K562 (cell line): ENCODE measurements at regions not wholly inside any gene's neighbourhood (a gene's known extent, or its start where the extent isn't known, plus 50 kb on each side); places are given as distances from the start of the nearest gene placed in this dataset.

Experiments
- ATAC-seq: fragments of 200-7000 bp; cut with Tn5 transposase; 3 replicates; pipeline ENCODE4 v1.9.1; 2020; ENCODE audit warnings: moderate library complexity
- BruUV-seq: library from RNA; stranded (reverse); fragments of 400-500 nt; replicated peaks from 2 replicates; lab custom pipeline; 2021; lab: Mats Ljungman, UMichigan
- CTCF ChIA-PET: fragments of 300-600 bp; formaldehyde crosslinking; extraction: SDS; loops from one replicate; lab custom pipeline; 2021; ENCODE audit warnings: low intra/inter-chr PET ratio; lab: Yijun Ruan, JAX
- POLR2A ChIA-PET: fragments of 300-600, 350-650 bp; sonication (Branson Sonifier 250); formaldehyde crosslinking; extraction: SDS; loops from one replicate; lab custom pipeline; 2021; ENCODE audit warnings: antibody characterized with exemption, inconsistent platforms; lab: Yijun Ruan, JAX
- DNase-seq, 4 experiments: peaks; one replicate each; pipeline versions ENCODE4 v3.0.0 to v3.0.0-alpha.2; 2011 to 2018; ENCODE audit warnings: low spot score in 3 of 4, mixed read lengths in 3 of 4; ENCODE audit errors: extremely low read depth in 1 of 4
- FAIRE-seq: peaks from 2 replicates; lab custom pipeline; 2011; peaks lifted over from hg19 to GRCh38; lab: Jason Lieb, UNC
- H2AFZ ChIP-seq: 2 replicates; pipeline ENCODE4 v1.6.0; 2011; ENCODE audit warnings: low read depth, low read length, control low read depth, inconsistent platforms
- H3K27ac ChIP-seq: fragments of 200-600 bp; 3 replicates; pipeline ENCODE4 v1.8.0; 2011; ENCODE audit warnings: low read depth, mild to moderate bottlenecking, control low read depth, inconsistent platforms, low read length, moderate library complexity, mixed read lengths; ENCODE audit errors: extremely low read depth
- H3K27me3 ChIP-seq, 2 experiments: fragments of 300-600 bp in 1 of 2; 2 replicates in 1 of 2; 3 replicates in 1 of 2; pipeline versions ENCODE4 v1.6.0 to v1.8.0; 2011; ENCODE audit warnings: inconsistent platforms in 2 of 2, low read length in 2 of 2, mild to moderate bottlenecking in 1 of 2, mixed read lengths in 1 of 2, moderate library complexity in 1 of 2; ENCODE audit not compliant: control insufficient read depth in 2 of 2, insufficient read depth in 2 of 2
- H3K36me3 ChIP-seq: fragments of 300-600 bp; 3 replicates; pipeline ENCODE4 v1.8.0; 2011; ENCODE audit warnings: mild to moderate bottlenecking, low read length, inconsistent platforms; ENCODE audit not compliant: control insufficient read depth, insufficient read depth
- H3K4me1 ChIP-seq, 2 experiments: fragments of 200-600 bp in 1 of 2; replicated peaks in 1 of 2; 2 replicates in 1 of 2; 3 replicates in 1 of 2; pipeline versions ENCODE4 v1.5.1 to v1.8.0; 2011; ENCODE audit warnings: inconsistent platforms in 2 of 2, low read length in 2 of 2, mild to moderate bottlenecking in 1 of 2, mixed read lengths in 1 of 2, moderate library complexity in 1 of 2; ENCODE audit not compliant: control insufficient read depth in 2 of 2, insufficient read depth in 2 of 2
- H3K4me2 ChIP-seq: 2 replicates; pipeline ENCODE4 v1.6.1; 2011; ENCODE audit warnings: low read length, control low read depth, inconsistent platforms, mixed read lengths; ENCODE audit not compliant: insufficient read depth
- H3K4me3 ChIP-seq: fragments of 200-600 bp; sonication (generic), shearing (Covaris generic); 2 replicates; pipeline ENCODE4 v1.5.1; 2016; ENCODE audit warnings: control low read depth, inconsistent platforms
- H3K79me2 ChIP-seq: fragments of 200-600 bp; 3 replicates; pipeline ENCODE4 v1.8.0; 2011; ENCODE audit warnings: low read length, inconsistent platforms; ENCODE audit not compliant: control insufficient read depth, insufficient read depth
- H3K9ac ChIP-seq, 2 experiments: 2 replicates each; pipeline versions ENCODE4 v1.6.0 to v1.6.1; 2011; ENCODE audit warnings: low read depth in 2 of 2, low read length in 2 of 2, control low read depth in 1 of 2, inconsistent platforms in 1 of 2, mild to moderate bottlenecking in 1 of 2, mixed read lengths in 1 of 2; ENCODE audit not compliant: insufficient read depth in 1 of 2
- H3K9me1 ChIP-seq: one replicate; pipeline ENCODE4 v1.6.0; 2011; ENCODE audit warnings: inconsistent platforms, mild to moderate bottlenecking, low read length, moderate library complexity; ENCODE audit not compliant: control insufficient read depth, insufficient read depth
- H3K9me3 ChIP-seq: replicated peaks from 2 replicates; pipeline ENCODE4 v1.5.1; 2011; ENCODE audit warnings: low read depth, low read length, inconsistent platforms; ENCODE audit not compliant: control insufficient read depth, insufficient read depth
- H4K20me1 ChIP-seq: replicated peaks from 2 replicates; pipeline ENCODE4 v1.6.1; 2011; ENCODE audit warnings: low read length, inconsistent platforms, mixed read lengths; ENCODE audit not compliant: control insufficient read depth, insufficient read depth
- AFF4 ChIP-seq: sonication (generic); formaldehyde crosslinking; IDR thresholded peaks from 2 replicates; pipeline ENCODE4 v1.8.0; 2023; ENCODE audit warnings: mild to moderate bottlenecking, missing genetic modification reagents
- DMBX1 ChIP-seq: fragments of 250-450 bp; sonication (Bioruptor Pico); IDR thresholded peaks from 2 replicates; pipeline ENCODE4 v1.8.0; 2022; ENCODE audit warnings: inconsistent platforms, mild to moderate bottlenecking, moderate library complexity, borderline replicate concordance
- ETS2 ChIP-seq: IDR thresholded peaks from 2 replicates; pipeline ENCODE4 v1.6.1; 2016; ENCODE audit warnings: borderline replicate concordance, missing genetic modification characterization, mild to moderate bottlenecking, moderate library complexity, missing compliant biosample characterization; ENCODE audit not compliant: poor library complexity, severe bottlenecking
- GTF2E2 ChIP-seq: fragments of 200-800 bp; sonication (Bioruptor generic); IDR thresholded peaks from 2 replicates; pipeline ENCODE4 v1.6.1; 2016; ENCODE audit warnings: missing genetic modification characterization, missing compliant biosample characterization
- KDM4B ChIP-seq, 2 experiments: fragments of 450-650 bp in 1 of 2; sonication (generic) in 1 of 2; IDR thresholded peaks; 2 replicates each; pipeline ENCODE4 v1.6.1; 2016 to 2017; ENCODE audit warnings: borderline replicate concordance in 2 of 2, antibody characterized with exemption in 1 of 2, low read depth in 1 of 2, mild to moderate bottlenecking in 1 of 2
- KHSRP ChIP-seq: fragments of 450-650 bp; IDR thresholded peaks from 2 replicates; pipeline ENCODE4 v1.6.1; 2017
- ZNF217 ChIP-seq: sonication (generic); formaldehyde crosslinking; IDR thresholded peaks from 2 replicates; pipeline ENCODE4 v1.8.0; 2022; ENCODE audit warnings: mild to moderate bottlenecking, missing genetic modification reagents
- ZNF766 ChIP-seq: fragments of 200-800 bp; sonication (Bioruptor generic); conservative IDR thresholded peaks from 2 replicates; pipeline ENCODE4 v1.6.1; 2016; ENCODE audit warnings: missing genetic modification characterization, missing compliant biosample characterization
- WGBS: fragments of 100-300 bp; shearing (Covaris generic); methylation state at CpG from one replicate; pipeline ENCODE4 v1.1.6; 2016; ENCODE audit warnings: low coverage, mixed read lengths; ENCODE audit not compliant: insufficient coverage; ENCODE audit errors: missing lambda C conversion rate; 5-methylcytosine and 5-hydroxymethylcytosine counted together
- in situ Hi-C: fragments of 300-500 bp; cut with MboI; formaldehyde crosslinking; loops from 4 replicates; pipeline ENCODE4 v1.15.0; 2018; ENCODE audit warnings: inconsistent platforms, mixed read lengths
- intact Hi-C: fragments of 100-400 bp; cut with micrococcal nuclease; formaldehyde crosslinking; loops from 2 replicates; pipeline ENCODE4 v1.14.2; 2022
- TF ChIP-seq, protein P1 (sequence below): fragments of 250-450 bp; sonication (Bioruptor Pico); IDR thresholded peaks from 2 replicates; pipeline ENCODE4 v1.4.0; 2020; ENCODE audit warnings: mild to moderate bottlenecking, moderate library complexity
- TF ChIP-seq, protein P2 (sequence below), 2 experiments: IDR thresholded peaks; 2 replicates each; pipeline ENCODE4 v1.6.1; 2012; ENCODE audit warnings: improper control_type of control experiment in 2 of 2, low read depth in 2 of 2, low read length in 2 of 2, borderline replicate concordance in 1 of 2

GRCh38 chr19:28453420-28453819, 759.5 kb downstream of the UQCRFS1 start:
- TF ChIP-seq AFF4 (CRISPR knock-in tag) (no peak), ETS2 (tag) (no peak), KDM4B (IDR thresholded peaks at IDR 0.05; ENCODE audit: borderline replicate concordance in 2 of 2, low read depth in 1 of 2) (no peak), ZNF766 (no peak), KHSRP (no peak), GTF2E2 (tag) (no peak), DMBX1 (CRISPR knock-in tag) (no peak), ZNF217 (CRISPR knock-in tag) (no peak)
- TF ChIP-seq, protein P1, sequence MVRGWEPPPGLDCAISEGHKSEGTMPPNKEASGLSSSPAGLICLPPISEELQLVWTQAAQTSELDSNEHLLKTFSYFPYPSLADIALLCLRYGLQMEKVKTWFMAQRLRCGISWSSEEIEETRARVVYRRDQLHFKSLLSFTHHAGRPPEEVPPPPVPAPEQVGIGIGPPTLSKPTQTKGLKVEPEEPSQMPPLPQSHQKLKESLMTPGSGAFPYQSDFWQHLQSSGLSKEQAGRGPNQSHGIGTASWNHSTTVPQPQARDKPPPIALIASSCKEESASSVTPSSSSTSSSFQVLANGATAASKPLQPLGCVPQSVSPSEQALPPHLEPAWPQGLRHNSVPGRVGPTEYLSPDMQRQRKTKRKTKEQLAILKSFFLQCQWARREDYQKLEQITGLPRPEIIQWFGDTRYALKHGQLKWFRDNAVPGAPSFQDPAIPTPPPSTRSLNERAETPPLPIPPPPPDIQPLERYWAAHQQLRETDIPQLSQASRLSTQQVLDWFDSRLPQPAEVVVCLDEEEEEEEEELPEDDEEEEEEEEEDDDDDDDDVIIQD (CRISPR knock-in tag): no peak
- TF ChIP-seq, protein P2, sequence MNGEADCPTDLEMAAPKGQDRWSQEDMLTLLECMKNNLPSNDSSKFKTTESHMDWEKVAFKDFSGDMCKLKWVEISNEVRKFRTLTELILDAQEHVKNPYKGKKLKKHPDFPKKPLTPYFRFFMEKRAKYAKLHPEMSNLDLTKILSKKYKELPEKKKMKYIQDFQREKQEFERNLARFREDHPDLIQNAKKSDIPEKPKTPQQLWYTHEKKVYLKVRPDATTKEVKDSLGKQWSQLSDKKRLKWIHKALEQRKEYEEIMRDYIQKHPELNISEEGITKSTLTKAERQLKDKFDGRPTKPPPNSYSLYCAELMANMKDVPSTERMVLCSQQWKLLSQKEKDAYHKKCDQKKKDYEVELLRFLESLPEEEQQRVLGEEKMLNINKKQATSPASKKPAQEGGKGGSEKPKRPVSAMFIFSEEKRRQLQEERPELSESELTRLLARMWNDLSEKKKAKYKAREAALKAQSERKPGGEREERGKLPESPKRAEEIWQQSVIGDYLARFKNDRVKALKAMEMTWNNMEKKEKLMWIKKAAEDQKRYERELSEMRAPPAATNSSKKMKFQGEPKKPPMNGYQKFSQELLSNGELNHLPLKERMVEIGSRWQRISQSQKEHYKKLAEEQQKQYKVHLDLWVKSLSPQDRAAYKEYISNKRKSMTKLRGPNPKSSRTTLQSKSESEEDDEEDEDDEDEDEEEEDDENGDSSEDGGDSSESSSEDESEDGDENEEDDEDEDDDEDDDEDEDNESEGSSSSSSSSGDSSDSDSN (IDR thresholded peaks at IDR 0.05; ENCODE audit: borderline replicate concordance in 1 of 2, low read depth in 2 of 2, low read length in 2 of 2): no peak
- intact Hi-C loops: no loop called here
- FAIRE-seq (no peak), ATAC-seq (no peak), DNase-seq (no peak)
- in situ Hi-C loops: loop anchor here (10.0 kb wide), 1 partner anchor 421 kb away; no protein-coding TSS in a partner anchor
- H3K9ac ChIP-seq: no peak overlapping the region
- ChIA-PET POLR2A (interaction anchor here (0.6 to 1.1 kb wide), 2 partner anchors 9 to 217 kb away, joined by 3 read pairs; no protein-coding TSS in a partner anchor), CTCF (no interaction called here)
- H3K79me2 ChIP-seq: peaks cover 64% of the 10 kb centered on the region
- H3K4me1 ChIP-seq: peaks cover 3% of the 10 kb centered on the region in 2 experiments; a peak in 3 of 5 replicates
- peaks cover 76% of the 10 kb centered on the region for H3K36me3 ChIP-seq
- no peak overlapping the region for H2AFZ ChIP-seq
- H3K4me2 ChIP-seq: no peak overlapping the region
- H4K20me1 ChIP-seq: peaks cover 12% of the 10 kb centered on the region
- H3K4me3 ChIP-seq: no peak overlapping the region
- no peaks in the 10 kb centered on the region for H3K9me3 ChIP-seq
- WGBS: 67% methylated on average over 9 of the region's 9 CpGs
- peaks cover 4% of the 10 kb centered on the region for H3K9me1 ChIP-seq
- BruUV-seq: no TSS peak
- no peaks in the 10 kb centered on the region for H3K27me3 ChIP-seq
- H3K27ac ChIP-seq: no peak overlapping the region
